Activated T-cell treated with anti-CD3 and anti-CD28 coated beads, Interleukin-2, amount 50 U/mL, for 4 hours (primary cell): ENCODE measurements at regions not wholly inside any gene's neighbourhood (a gene's known extent, or its start where the extent isn't known, plus 50 kb on each side); places are given as distances from the start of the nearest gene placed in this dataset.

Experiments used
- ATAC-seq, 2 donors: fragments of 200-7000 bp; cut with Tn5 transposase; one replicate each; pipeline ENCODE4 v1.10.0; 2021
- DNase-seq: peaks from one replicate; pipeline ENCODE4 v3.0.0-alpha.2; 2020
- H3K27me3 Mint-ChIP-seq: one replicate; pipeline ENCODE4 v1.8.0; 2021; ENCODE audit warnings: low read depth, mixed read lengths
- H3K36me3 Mint-ChIP-seq: one replicate; pipeline ENCODE4 v1.8.0; 2022; ENCODE audit warnings: mixed read lengths; ENCODE audit not compliant: insufficient read depth
- H3K4me1 Mint-ChIP-seq: one replicate; pipeline ENCODE4 v1.8.0; 2021; ENCODE audit warnings: low read depth, mixed read lengths
- H3K4me3 Mint-ChIP-seq: one replicate; pipeline ENCODE4 v1.8.0; 2021; ENCODE audit warnings: mild to moderate bottlenecking, moderate library complexity, mixed read lengths
- H3K9me3 Mint-ChIP-seq: one replicate; pipeline ENCODE4 v1.8.0; 2021; ENCODE audit warnings: mixed read lengths

- no peaks in the 10 kb centered on the region for H3K4me1 Mint-ChIP-seq
- DNase-seq = no peak
- no peak overlapping the region for H3K4me3 Mint-ChIP-seq
- no peaks in the 10 kb centered on the region for H3K9me3 Mint-ChIP-seq
- H3K36me3 Mint-ChIP-seq = no peaks in the 10 kb centered on the region
- ATAC-seq = no peak
- H3K27me3 Mint-ChIP-seq = no peaks in the 10 kb centered on the region
Observed at GRCh38 chr6:21527731-21528130, 65.8 kb upstream of the SOX4 start.

GRCh38 chr6:21529431-21529830 lies 64.1 kb upstream of the SOX4 start:
- Mint-ChIP-seq H3K9me3 (no peaks in the 10 kb centered on the region), H3K4me1 (no peaks in the 10 kb centered on the region), H3K4me3 (no peak overlapping the region), H3K27me3 (no peaks in the 10 kb centered on the region), H3K36me3 (no peaks in the 10 kb centered on the region)
- no peak for ATAC-seq
- DNase-seq = no peak

- Mint-ChIP-seq H3K4me3 (no peak overlapping the region), H3K36me3 (no peaks in the 10 kb centered on the region), H3K27me3 (peaks cover 2% of the 10 kb centered on the region), H3K9me3 (no peaks in the 10 kb centered on the region), H3K4me1 (no peaks in the 10 kb centered on the region)
- DNase-seq = no peak
- ATAC-seq = no peak
Observed at GRCh38 chr6:21531393-21531792, 62.2 kb upstream of the SOX4 start.

GRCh38 chr6:21533678-21534077 lies 59.9 kb upstream of the SOX4 start:
- Mint-ChIP-seq H3K27me3 (peaks cover 2% of the 10 kb centered on the region), H3K4me3 (no peak overlapping the region), H3K36me3 (no peaks in the 10 kb centered on the region), H3K4me1 (no peaks in the 10 kb centered on the region), H3K9me3 (no peaks in the 10 kb centered on the region)
- DNase-seq (no peak), ATAC-seq (no peak)

GRCh38 chr6:21536280-21536766 lies 57.2 kb upstream of the SOX4 start:
- H3K36me3 Mint-ChIP-seq = no peaks in the 10 kb centered on the region
- no peaks in the 10 kb centered on the region for H3K4me1 Mint-ChIP-seq
- no peak for DNase-seq
- ATAC-seq = no peak
- peaks cover 5% of the 10 kb centered on the region for H3K27me3 Mint-ChIP-seq
- no peaks in the 10 kb centered on the region for H3K9me3 Mint-ChIP-seq
- H3K4me3 Mint-ChIP-seq = no peak overlapping the region

- Mint-ChIP-seq H3K36me3 (no peaks in the 10 kb centered on the region), H3K4me1 (no peaks in the 10 kb centered on the region), H3K4me3 (no peak overlapping the region), H3K9me3 (no peaks in the 10 kb centered on the region), H3K27me3 (peaks cover 5% of the 10 kb centered on the region)
- no peak for DNase-seq
- no peak for ATAC-seq
Observed at GRCh38 chr6:21537637-21538036, 55.9 kb upstream of the SOX4 start.

- ATAC-seq (no peak), DNase-seq (no peak)
- Mint-ChIP-seq H3K36me3 (no peaks in the 10 kb centered on the region), H3K27me3 (peaks cover 5% of the 10 kb centered on the region), H3K4me1 (no peaks in the 10 kb centered on the region), H3K9me3 (no peaks in the 10 kb centered on the region), H3K4me3 (no peak overlapping the region)
Observed at GRCh38 chr6:21538186-21538798, 55.3 kb upstream of the SOX4 start.

- H3K4me1 Mint-ChIP-seq = no peaks in the 10 kb centered on the region
- H3K4me3 Mint-ChIP-seq = no peak overlapping the region
- H3K27me3 Mint-ChIP-seq = peaks cover 5% of the 10 kb centered on the region
- H3K9me3 Mint-ChIP-seq = peaks cover 4% of the 10 kb centered on the region
- H3K36me3 Mint-ChIP-seq = no peaks in the 10 kb centered on the region
- ATAC-seq (no peak), DNase-seq (no peak)
Observed at GRCh38 chr6:21539621-21540100, 53.9 kb upstream of the SOX4 start.
